HL-60 (cell line): ENCODE measurements at regions not wholly inside any gene's neighbourhood (a gene's known extent, or its start where the extent isn't known, plus 50 kb on each side); places are given as distances from the start of the nearest gene placed in this dataset.

Experiments used
- DNase-seq, 2 experiments: peaks; one replicate each; pipeline ENCODE4 v3.0.0-alpha.2; 2010 to 2020; ENCODE audit warnings: low read depth in 1 of 2, low spot score in 1 of 2
- H3K27ac ChIP-seq: fragments of 250-450 bp; sonication (Bioruptor Pico); replicated peaks from 2 replicates; pipeline ENCODE4 v1.5.1; 2020; ENCODE audit warnings: mild to moderate bottlenecking, moderate library complexity
- H3K27me3 ChIP-seq: fragments of 250-450 bp; sonication (Bioruptor Pico); 2 replicates; pipeline ENCODE4 v1.5.1; 2021; ENCODE audit warnings: mild to moderate bottlenecking, moderate library complexity; ENCODE audit not compliant: insufficient read depth, poor library complexity, severe bottlenecking
- H3K4me3 ChIP-seq: replicated peaks from 2 replicates; pipeline ENCODE4 v1.5.1; 2011; ENCODE audit warnings: mild to moderate bottlenecking, control low read depth, low read length; ENCODE audit not compliant: insufficient read depth
- CTCF ChIP-seq: IDR thresholded peaks from one replicate; pipeline ENCODE4 v1.5.1; 2011; ENCODE audit warnings: low read length, control low read depth, inconsistent platforms; ENCODE audit not compliant: insufficient read depth
- GABPA ChIP-seq: IDR thresholded peaks from 2 replicates; pipeline ENCODE4 v1.6.1; 2012; ENCODE audit warnings: low read depth
- POLR2AphosphoS5 ChIP-seq: IDR thresholded peaks from 2 replicates; pipeline ENCODE4 v1.6.1; 2012; ENCODE audit warnings: low read depth
- SPI1 ChIP-seq: IDR thresholded peaks from 2 replicates; pipeline ENCODE4 v1.6.1; 2012; ENCODE audit warnings: low read depth, mild to moderate bottlenecking, borderline replicate concordance
- TF ChIP-seq, protein P1 (sequence below): IDR thresholded peaks from 2 replicates; pipeline ENCODE4 v1.6.1; 2012; ENCODE audit warnings: low read depth; ENCODE audit not compliant: insufficient replicate concordance

DNA sequence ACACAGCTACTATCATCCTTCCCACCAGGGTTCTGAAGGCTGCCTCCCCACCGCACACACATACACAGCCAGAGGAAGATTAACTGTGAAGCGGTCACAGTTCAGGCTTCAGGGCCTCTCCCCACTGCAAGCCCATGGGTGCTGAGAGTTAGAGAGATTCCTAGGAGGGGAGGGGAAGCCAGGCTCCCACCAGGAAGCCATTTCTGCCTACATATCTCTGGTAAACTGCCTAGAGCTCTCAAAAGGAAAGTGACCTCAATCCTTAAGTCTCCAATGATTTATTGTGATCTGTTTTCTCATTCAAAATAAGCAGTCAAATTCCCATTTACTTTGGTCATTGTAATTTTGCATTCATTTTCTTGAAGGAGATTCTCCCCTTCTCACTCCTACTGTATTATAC is 141.0 kb upstream of the BNIP2 start:
- no peak overlapping the region for H3K4me3 ChIP-seq
- DNase-seq: no peak
- no peak overlapping the region for H3K27ac ChIP-seq
- peaks cover 2% of the 10 kb centered on the region for H3K27me3 ChIP-seq
- TF ChIP-seq SPI1: no peak
- TF ChIP-seq, protein P1, sequence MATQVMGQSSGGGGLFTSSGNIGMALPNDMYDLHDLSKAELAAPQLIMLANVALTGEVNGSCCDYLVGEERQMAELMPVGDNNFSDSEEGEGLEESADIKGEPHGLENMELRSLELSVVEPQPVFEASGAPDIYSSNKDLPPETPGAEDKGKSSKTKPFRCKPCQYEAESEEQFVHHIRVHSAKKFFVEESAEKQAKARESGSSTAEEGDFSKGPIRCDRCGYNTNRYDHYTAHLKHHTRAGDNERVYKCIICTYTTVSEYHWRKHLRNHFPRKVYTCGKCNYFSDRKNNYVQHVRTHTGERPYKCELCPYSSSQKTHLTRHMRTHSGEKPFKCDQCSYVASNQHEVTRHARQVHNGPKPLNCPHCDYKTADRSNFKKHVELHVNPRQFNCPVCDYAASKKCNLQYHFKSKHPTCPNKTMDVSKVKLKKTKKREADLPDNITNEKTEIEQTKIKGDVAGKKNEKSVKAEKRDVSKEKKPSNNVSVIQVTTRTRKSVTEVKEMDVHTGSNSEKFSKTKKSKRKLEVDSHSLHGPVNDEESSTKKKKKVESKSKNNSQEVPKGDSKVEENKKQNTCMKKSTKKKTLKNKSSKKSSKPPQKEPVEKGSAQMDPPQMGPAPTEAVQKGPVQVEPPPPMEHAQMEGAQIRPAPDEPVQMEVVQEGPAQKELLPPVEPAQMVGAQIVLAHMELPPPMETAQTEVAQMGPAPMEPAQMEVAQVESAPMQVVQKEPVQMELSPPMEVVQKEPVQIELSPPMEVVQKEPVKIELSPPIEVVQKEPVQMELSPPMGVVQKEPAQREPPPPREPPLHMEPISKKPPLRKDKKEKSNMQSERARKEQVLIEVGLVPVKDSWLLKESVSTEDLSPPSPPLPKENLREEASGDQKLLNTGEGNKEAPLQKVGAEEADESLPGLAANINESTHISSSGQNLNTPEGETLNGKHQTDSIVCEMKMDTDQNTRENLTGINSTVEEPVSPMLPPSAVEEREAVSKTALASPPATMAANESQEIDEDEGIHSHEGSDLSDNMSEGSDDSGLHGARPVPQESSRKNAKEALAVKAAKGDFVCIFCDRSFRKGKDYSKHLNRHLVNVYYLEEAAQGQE: no peak
- no peak for TF ChIP-seq GABPA
- no peak for TF ChIP-seq CTCF
- TF ChIP-seq POLR2AphosphoS5: no peak

DNA sequence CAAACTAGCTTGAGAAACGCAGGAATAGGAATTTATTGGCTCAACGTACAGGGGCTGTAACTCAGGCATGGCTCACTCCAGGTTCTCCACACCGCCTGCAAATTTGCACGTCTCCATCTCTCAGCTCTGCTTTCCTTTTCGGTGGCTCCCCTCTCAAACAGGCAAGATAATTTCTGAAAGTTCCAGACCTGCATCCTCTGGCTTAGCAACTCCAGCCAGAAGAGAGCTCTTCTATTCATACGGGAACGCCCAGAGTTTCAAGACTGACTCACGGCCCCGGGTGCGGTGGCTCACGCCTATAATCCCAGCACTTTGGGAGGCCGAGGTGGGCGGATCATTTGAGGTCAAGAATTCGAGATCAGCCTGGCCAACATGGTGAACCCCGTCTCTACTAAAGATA is 139.7 kb upstream of the BNIP2 start:
- DNase-seq: no peak
- Histone ChIP-seq H3K27me3 (no peaks in the 10 kb centered on the region), H3K27ac (no peak overlapping the region), H3K4me3 (no peak overlapping the region)
- TF ChIP-seq, protein P1: no peak
- TF ChIP-seq GABPA (no peak), POLR2AphosphoS5 (no peak), SPI1 (no peak), CTCF (no peak)

DNA sequence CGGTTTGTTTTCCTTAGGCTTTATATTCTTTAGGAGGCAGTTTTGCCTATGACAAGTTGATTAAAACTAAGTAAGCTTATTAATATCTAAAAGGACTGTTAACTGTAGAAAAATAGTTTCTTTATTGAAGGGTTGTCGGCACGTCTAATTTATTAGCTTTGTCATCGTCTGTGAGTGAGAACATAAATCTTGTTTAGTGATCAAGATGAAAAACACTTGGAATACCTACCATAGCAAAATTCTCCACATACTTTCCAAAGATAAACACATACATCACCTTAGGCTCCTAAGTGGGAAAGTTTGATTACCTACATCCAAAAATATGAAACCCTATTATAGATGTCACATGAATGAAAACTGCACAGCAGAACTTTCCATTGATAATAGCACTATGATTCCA is 139.1 kb upstream of the BNIP2 start:
- Histone ChIP-seq H3K27me3 (no peaks in the 10 kb centered on the region), H3K27ac (no peak overlapping the region), H3K4me3 (no peak overlapping the region)
- TF ChIP-seq, protein P1: no peak
- TF ChIP-seq SPI1 (no peak), CTCF (no peak), GABPA (no peak), POLR2AphosphoS5 (no peak)
- DNase-seq: no peak
